Neural cell (in vitro differentiated cells): ENCODE measurements at regions not wholly inside any gene's neighbourhood (a gene's known extent, or its start where the extent isn't known, plus 50 kb on each side); places are given as distances from the start of the nearest gene placed in this dataset.

Source experiments
- H2AFZ ChIP-seq: fragments of 200-600, 300-800 bp; sonication (generic), shearing (Covaris generic); 2 replicates; pipeline ENCODE4 v1.6.0; 2014; ENCODE audit warnings: low read depth, mild to moderate bottlenecking, antibody characterized with exemption, low read length, moderate library complexity
- H3F3A ChIP-seq: fragments of 200-600 bp; shearing (Covaris generic); 2 replicates; pipeline ENCODE4 v1.6.1; 2016; ENCODE audit warnings: mild to moderate bottlenecking, moderate library complexity, mixed read lengths, antibody characterized with exemption, low read length; ENCODE audit not compliant: insufficient read depth, poor library complexity, severe bottlenecking
- H3K27ac ChIP-seq: fragments of 200-600, 300-800 bp; sonication (generic), shearing (Covaris generic); 2 replicates; pipeline ENCODE4 v1.5.1; 2014; ENCODE audit warnings: mild to moderate bottlenecking, low read length, moderate library complexity
- H3K27me3 ChIP-seq: fragments of 300-800, 200-600 bp; sonication (generic), shearing (Covaris generic); 2 replicates; pipeline ENCODE4 v1.6.0; 2014; ENCODE audit warnings: mild to moderate bottlenecking, low read depth, low read length, moderate library complexity; ENCODE audit not compliant: insufficient read depth
- H3K36me3 ChIP-seq: fragments of 300-800, 200-600 bp; sonication (generic), shearing (Covaris generic); 2 replicates; pipeline ENCODE4 v1.5.1; 2014; ENCODE audit warnings: mild to moderate bottlenecking, antibody characterized with exemption, low read length, moderate library complexity; ENCODE audit not compliant: insufficient read depth
- H3K4me2 ChIP-seq: fragments of 300-800, 200-600 bp; sonication (generic), shearing (Covaris generic); 2 replicates; pipeline ENCODE4 v1.6.0; 2014; ENCODE audit warnings: mild to moderate bottlenecking, low read length
- H3K4me3 ChIP-seq: fragments of 300-800, 200-600 bp; sonication (generic), shearing (Covaris generic); 2 replicates; pipeline ENCODE4 v1.5.1; 2014; ENCODE audit warnings: mild to moderate bottlenecking, low read length, moderate library complexity
- H3K79me2 ChIP-seq: fragments of 200-600 bp; shearing (Covaris generic); replicated peaks from 2 replicates; pipeline ENCODE4 v1.6.0; 2014; ENCODE audit warnings: mild to moderate bottlenecking, low read length, moderate library complexity; ENCODE audit not compliant: insufficient read depth
- H3K9ac ChIP-seq: fragments of 300-800, 200-600 bp; sonication (generic), shearing (Covaris generic); 2 replicates; pipeline ENCODE4 v1.6.1; 2016; ENCODE audit warnings: mild to moderate bottlenecking, low read length, mixed read lengths
- H3K9me2 ChIP-seq: fragments of 200-600 bp; shearing (Covaris generic); 2 replicates; pipeline ENCODE4 v1.6.1; 2016; ENCODE audit warnings: mild to moderate bottlenecking, low read length, mixed read lengths; ENCODE audit not compliant: insufficient read depth
- H3K9me3 ChIP-seq: fragments of 200-600, 300-800 bp; sonication (generic), shearing (Covaris generic); 2 replicates; pipeline ENCODE4 v1.6.1; 2016; ENCODE audit warnings: mild to moderate bottlenecking, mixed run types, low read length, moderate library complexity, mixed read lengths
- H4K20me1 ChIP-seq: fragments of 200-600 bp; shearing (Covaris generic); 2 replicates; pipeline ENCODE4 v1.6.1; 2016; ENCODE audit warnings: mild to moderate bottlenecking, mixed run types; ENCODE audit not compliant: insufficient read depth
- CTCF ChIP-seq: fragments of 450-650 bp; IDR thresholded peaks from 2 replicates; pipeline ENCODE4 v1.5.1; 2014; ENCODE audit warnings: antibody characterized with exemption, mild to moderate bottlenecking, moderate library complexity; ENCODE audit not compliant: poor library complexity, severe bottlenecking
- EP300 ChIP-seq: fragments of 450-650 bp; conservative IDR thresholded peaks from 2 replicates; pipeline ENCODE4 v1.6.1; 2014; ENCODE audit warnings: antibody characterized with exemption, mild to moderate bottlenecking, moderate library complexity; ENCODE audit not compliant: poor library complexity, severe bottlenecking
- EZH2 ChIP-seq: fragments of 200-600, 300-800 bp; shearing (Covaris generic), sonication (generic); IDR thresholded peaks from 2 replicates; pipeline ENCODE4 v1.6.1; 2014; ENCODE audit warnings: antibody characterized with exemption, low read length, borderline replicate concordance, mild to moderate bottlenecking; ENCODE audit not compliant: insufficient read depth, poor library complexity, severe bottlenecking
- MXI1 ChIP-seq: fragments of 450-650 bp; conservative IDR thresholded peaks from 2 replicates; pipeline ENCODE4 v1.6.1; 2014; ENCODE audit warnings: antibody characterized with exemption, mild to moderate bottlenecking; ENCODE audit not compliant: poor library complexity, severe bottlenecking
- POLR2AphosphoS5 ChIP-seq: IDR thresholded peaks from 2 replicates; pipeline ENCODE4 v1.6.1; 2012
- RAD21 ChIP-seq: fragments of 450-650 bp; conservative IDR thresholded peaks from 2 replicates; pipeline ENCODE4 v1.6.1; 2014; ENCODE audit warnings: antibody characterized with exemption, mild to moderate bottlenecking, moderate library complexity
- REST ChIP-seq: IDR thresholded peaks from 2 replicates; pipeline ENCODE4 v1.6.1; 2012; ENCODE audit warnings: borderline replicate concordance
- SMC3 ChIP-seq: fragments of 450-650 bp; conservative IDR thresholded peaks from 2 replicates; pipeline ENCODE4 v1.6.1; 2014; ENCODE audit warnings: antibody characterized with exemption, mild to moderate bottlenecking, moderate library complexity; ENCODE audit not compliant: poor library complexity
- TAF1 ChIP-seq: IDR thresholded peaks from 2 replicates; pipeline ENCODE4 v1.6.1; 2012; ENCODE audit warnings: low read depth

GRCh38 chr2:19754907-19755306, 146.9 kb downstream of the TTC32 start:
- H3F3A ChIP-seq, result no peaks in the 10 kb centered on the region
- no peaks in the 10 kb centered on the region for H3K9me2 ChIP-seq
- TF ChIP-seq EP300 (no peak), REST (no peak), SMC3 (no peak), EZH2 (no peak), RAD21 (no peak), CTCF (no peak), TAF1 (no peak), MXI1 (no peak), POLR2AphosphoS5 (no peak)
- H3K27ac ChIP-seq, result no peak overlapping the region
- H3K27me3 ChIP-seq, result no peaks in the 10 kb centered on the region
- no peak overlapping the region for H3K9ac ChIP-seq
- H3K4me2 ChIP-seq, result no peak overlapping the region
- no peaks in the 10 kb centered on the region for H3K9me3 ChIP-seq
- no peak overlapping the region for H2AFZ ChIP-seq
- H4K20me1 ChIP-seq, result no peaks in the 10 kb centered on the region
- H3K79me2 ChIP-seq, result no peaks in the 10 kb centered on the region
- H3K36me3 ChIP-seq, result no peaks in the 10 kb centered on the region
- H3K4me3 ChIP-seq, result no peak overlapping the region

- no peaks in the 10 kb centered on the region for H3K27me3 ChIP-seq
- H3K27ac ChIP-seq, result no peak overlapping the region
- H3K9me2 ChIP-seq, result no peaks in the 10 kb centered on the region
- no peaks in the 10 kb centered on the region for H3K9me3 ChIP-seq
- H2AFZ ChIP-seq, result no peak overlapping the region
- H3K4me2 ChIP-seq, result no peak overlapping the region
- no peak overlapping the region for H3K9ac ChIP-seq
- no peaks in the 10 kb centered on the region for H3K36me3 ChIP-seq
- no peak overlapping the region for H3K4me3 ChIP-seq
- H3F3A ChIP-seq, result no peaks in the 10 kb centered on the region
- TF ChIP-seq TAF1, result no peak
- no peak for TF ChIP-seq EZH2
- no peak for TF ChIP-seq SMC3
- TF ChIP-seq REST, result no peak
- TF ChIP-seq POLR2AphosphoS5, result no peak
- no peak for TF ChIP-seq EP300
- no peak for TF ChIP-seq MXI1
- TF ChIP-seq CTCF, result no peak
- no peak for TF ChIP-seq RAD21
- H3K79me2 ChIP-seq, result no peaks in the 10 kb centered on the region
- H4K20me1 ChIP-seq, result no peaks in the 10 kb centered on the region
Measured at GRCh38 chr2:19753818-19754217, 148.0 kb downstream of the TTC32 start.
